HG02852 (cell line): ENCODE measurements at regions not wholly inside any gene's neighbourhood (a gene's known extent, or its start where the extent isn't known, plus 50 kb on each side); places are given as distances from the start of the nearest gene placed in this dataset.
A peak's percentile ranks its signal among the peaks of the same experiment; 100 is the strongest.

Experiments used
- ATAC-seq: cut with Tn5 transposase; IDR thresholded peaks from one replicate; pipeline ENCODE4 v1.9.1; 2021; ENCODE audit warnings: mild to moderate bottlenecking, moderate library complexity; ENCODE audit not compliant: unreplicated experiment

- no peak for ATAC-seq
Observed at GRCh38 chr1:9419369-9420041, 119.8 kb upstream of the SLC25A33 start.

GRCh38 chr1:9420835-9421532 lies 118.3 kb upstream of the SLC25A33 start:
- ATAC-seq: no peak

GRCh38 chr1:9421533-9421873 lies 117.8 kb upstream of the SLC25A33 start:
- ATAC-seq: no peak

- no peak for ATAC-seq
Observed at GRCh38 chr1:9422321-9422720, 116.9 kb upstream of the SLC25A33 start.

GRCh38 chr1:9422911-9423505 lies 116.3 kb upstream of the SLC25A33 start:
- no peak for ATAC-seq

GRCh38 chr1:9424261-9424660 lies 115.0 kb upstream of the SLC25A33 start:
- ATAC-seq: no peak

GRCh38 chr1:9425859-9426258 lies 113.4 kb upstream of the SLC25A33 start:
- ATAC-seq: peak; percentile 20

GRCh38 chr1:9426291-9426711 lies 113.0 kb upstream of the SLC25A33 start:
- peak; percentile 62 for ATAC-seq

- ATAC-seq: no peak
Observed at GRCh38 chr1:9427388-9427787, 111.9 kb upstream of the SLC25A33 start.

GRCh38 chr1:9428601-9429341 lies 110.5 kb upstream of the SLC25A33 start:
- peak; percentile 63 for ATAC-seq

- no peak for ATAC-seq
Observed at GRCh38 chr1:9429342-9429711, 109.9 kb upstream of the SLC25A33 start.

- ATAC-seq: no peak
Observed at GRCh38 chr1:9434247-9435152, 104.8 kb upstream of the SLC25A33 start.

GRCh38 chr1:9435153-9435636 lies 104.1 kb upstream of the SLC25A33 start:
- ATAC-seq: no peak

GRCh38 chr1:9435854-9436640 lies 103.2 kb upstream of the SLC25A33 start:
- no peak for ATAC-seq

- ATAC-seq: no peak
Observed at GRCh38 chr1:9437961-9438430, 101.3 kb upstream of the SLC25A33 start.

GRCh38 chr1:9438431-9439073 lies 100.7 kb upstream of the SLC25A33 start:
- no peak for ATAC-seq

GRCh38 chr1:9439074-9439761 lies 100.0 kb upstream of the SLC25A33 start:
- no peak for ATAC-seq

GRCh38 chr1:9440261-9440660 lies 99.0 kb upstream of the SLC25A33 start:
- ATAC-seq: no peak
